Umbilical cord (tissue), 1 donor: ENCODE measurements at regions not wholly inside any gene's neighbourhood (a gene's known extent, or its start where the extent isn't known, plus 50 kb on each side); places are given as distances from the start of the nearest gene placed in this dataset.
"Not testable (repeated sequence)": the region's sequence is repeated elsewhere in the genome, so short reads cannot be mapped to it uniquely, and the experiment has no call there.

Source experiments
- DNase-seq: peaks from one replicate; pipeline ENCODE4 v3.0.0-alpha.2; 2015; ENCODE audit warnings: low spot score

DNA sequence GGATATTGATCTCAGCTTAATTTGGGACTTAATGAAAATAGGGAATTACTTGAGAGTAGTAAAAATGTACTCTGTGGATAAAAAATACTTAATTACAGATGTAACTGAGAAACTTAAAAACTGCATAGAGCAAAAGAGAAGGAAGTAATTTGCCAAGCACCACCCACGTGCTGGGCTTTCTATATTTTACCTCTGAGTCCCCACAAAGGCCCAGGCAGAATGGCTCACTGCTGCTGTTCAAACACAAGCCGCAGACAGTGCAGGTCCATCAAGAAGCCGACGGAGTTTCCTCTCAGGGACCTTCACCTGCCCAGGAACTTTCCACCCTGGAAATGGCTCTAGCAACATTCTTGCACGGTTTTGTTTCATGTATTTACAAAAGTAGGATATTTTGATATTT is 77.2 kb upstream of the TRPM1 start:
- no peak for DNase-seq

DNA sequence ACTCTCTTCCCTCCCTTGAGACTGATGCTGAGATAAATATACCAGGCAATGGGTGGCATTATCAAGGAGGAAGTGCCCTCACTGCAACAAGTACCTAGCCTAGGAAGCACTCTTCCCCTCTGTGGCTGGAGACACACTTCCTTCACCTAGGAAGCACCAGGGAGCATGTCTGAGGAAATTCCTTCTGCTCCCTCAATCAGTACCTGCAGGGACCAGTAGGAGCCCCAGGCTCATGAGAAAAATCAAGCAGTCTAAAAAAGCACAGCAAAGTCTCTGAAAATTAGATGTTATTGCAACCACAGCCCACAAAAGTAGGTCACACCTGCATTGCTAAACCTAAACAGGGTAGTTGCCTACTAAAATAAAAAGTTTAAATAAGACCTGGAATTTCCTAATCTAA is 78.2 kb upstream of the TRPM1 start:
- DNase-seq: no peak

DNA sequence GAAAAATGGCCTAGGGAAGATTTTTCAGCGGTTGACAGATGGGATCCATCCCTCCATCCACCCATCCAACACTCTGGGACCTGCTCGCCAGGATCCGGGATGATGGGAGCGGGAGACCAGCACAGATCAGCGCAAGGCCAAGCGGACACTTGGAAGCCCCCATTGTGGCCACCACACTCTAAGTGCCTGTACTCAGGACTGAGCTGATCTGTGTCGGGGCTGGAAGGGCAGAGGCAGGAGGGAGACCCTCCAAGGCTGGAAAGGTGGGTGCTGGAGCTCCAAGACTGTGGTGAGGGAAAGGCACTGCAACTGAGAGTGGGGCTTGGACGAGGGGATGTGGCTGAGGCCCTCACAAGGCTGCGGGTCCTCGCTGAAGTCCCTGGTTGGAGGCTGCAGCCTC is 91.8 kb upstream of the TRPM1 start:
- no peak for DNase-seq

DNA sequence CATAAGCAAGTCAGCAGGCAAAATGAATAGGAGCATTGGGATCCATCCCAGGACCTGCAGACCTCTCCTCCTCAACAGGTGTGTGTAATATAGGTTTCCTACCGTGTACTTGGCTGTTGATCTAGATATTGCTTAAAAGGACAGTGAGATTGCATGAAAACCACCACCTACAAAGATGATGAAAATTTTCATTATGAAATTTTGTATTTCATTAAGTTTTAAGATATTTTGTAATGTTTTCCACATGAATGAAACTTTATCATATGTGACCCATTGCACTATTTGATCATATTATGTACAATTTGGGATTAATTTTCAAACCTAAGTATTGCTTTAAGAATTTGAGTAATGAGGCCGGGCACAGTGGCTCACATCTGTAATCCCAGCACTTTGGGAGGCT is 94.3 kb upstream of the TRPM1 start:
- DNase-seq: no peak

DNA sequence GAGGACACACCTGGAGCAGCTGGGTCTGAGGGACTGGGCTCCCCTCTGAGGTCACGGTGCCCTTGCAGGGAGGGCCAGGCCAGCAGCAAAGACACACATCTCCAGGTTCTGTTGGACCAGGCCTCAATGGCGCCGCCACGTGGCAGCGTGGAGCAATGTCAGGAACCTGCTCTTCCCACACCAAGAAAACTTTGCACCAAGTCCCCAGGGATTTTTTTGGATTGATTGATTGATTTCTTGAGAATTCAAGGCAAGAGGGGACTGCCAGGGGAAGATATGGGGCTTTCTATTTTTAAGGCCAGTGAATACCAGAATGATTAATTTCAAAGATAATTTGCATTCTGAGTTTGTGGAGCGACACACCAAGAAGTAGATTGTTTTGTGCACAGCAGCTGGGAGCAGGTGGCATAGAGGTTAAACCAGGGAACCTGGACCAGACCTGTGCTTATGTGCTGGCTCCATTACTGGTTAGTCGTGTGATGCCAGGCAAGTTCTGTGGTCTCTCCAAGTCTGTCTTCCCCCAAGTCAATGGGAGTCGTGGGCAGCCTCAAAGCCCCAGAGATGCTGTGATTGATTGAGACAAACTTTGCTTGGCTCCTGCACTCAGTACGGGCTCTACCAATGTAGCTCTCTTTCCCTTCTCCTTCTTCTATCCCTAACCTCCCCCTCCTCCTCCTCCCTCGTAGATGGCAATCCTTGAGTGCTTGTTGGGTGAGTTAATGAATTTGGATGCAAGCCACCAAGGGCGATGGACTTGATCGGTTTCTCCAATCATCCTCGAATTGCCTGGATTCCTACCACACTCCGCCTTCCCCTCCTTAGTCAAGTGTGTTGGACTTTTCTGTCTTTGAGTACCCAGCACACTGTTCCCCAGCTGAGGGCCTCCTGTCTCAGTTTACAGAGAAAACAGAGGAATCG is 96.2 kb upstream of the TRPM1 start:
- no peak for DNase-seq

DNA sequence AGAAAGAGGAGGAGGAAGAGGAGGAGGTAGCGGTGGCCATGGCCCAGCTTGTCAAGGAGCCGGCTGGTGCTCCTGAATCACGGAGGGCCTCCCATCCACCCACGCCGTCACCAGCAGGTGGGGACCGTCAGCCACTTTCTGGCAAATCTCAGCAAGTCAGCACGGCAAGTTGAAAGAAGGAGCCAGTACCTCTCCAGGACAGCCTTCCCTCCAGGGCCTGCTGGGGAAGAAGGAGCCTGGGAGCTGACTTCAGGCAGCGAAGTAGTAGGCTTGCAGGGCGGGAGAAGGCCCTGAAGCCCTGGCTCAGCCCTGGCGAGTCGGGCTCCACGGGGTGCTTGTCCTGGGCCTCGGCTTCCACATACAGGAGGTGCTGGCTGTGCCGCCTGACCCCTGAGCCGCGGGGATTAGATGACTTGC is 99.2 kb upstream of the TRPM1 start:
- DNase-seq: peak; percentile 81

DNA sequence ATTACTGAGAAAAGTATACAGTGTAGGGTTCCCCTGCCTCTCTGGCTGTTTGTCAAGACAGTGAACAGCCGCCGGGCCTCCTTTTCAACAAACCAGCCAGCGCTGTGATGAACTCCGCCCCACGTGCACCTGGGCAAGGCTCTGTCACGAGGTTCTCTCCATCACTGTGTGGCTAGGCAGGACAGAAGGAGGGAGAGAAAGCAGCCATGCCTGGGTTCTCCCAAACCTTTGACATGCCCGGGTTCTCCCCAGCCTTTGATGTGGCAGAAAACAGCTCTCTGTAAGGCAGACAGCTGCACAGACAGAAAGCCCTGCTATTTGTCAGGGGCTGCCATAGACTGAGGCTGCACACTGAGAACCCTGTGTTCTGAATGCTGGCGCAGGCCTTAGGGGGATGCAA is 101.4 kb upstream of the TRPM1 start:
- DNase-seq: peak; percentile 48

DNA sequence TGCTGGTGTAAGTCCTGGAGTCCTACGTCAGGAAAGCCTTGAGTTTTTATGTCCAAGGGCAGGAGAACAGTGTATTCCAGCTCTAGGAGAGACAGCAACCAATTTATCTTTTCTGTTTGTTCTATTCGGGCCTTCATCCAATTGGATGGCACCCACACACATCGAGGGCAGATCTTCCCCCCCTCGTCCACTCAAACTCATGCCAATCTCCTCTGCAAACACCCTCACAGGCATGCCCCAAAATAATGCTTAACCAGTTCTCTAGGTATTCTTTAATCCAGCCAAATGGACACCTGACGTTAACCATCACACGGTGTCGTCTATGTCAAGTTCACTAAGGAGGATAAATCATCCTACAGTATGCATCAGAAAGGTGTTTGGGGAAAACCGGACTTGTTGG is 102.5 kb upstream of the TRPM1 start:
- no peak for DNase-seq

DNA sequence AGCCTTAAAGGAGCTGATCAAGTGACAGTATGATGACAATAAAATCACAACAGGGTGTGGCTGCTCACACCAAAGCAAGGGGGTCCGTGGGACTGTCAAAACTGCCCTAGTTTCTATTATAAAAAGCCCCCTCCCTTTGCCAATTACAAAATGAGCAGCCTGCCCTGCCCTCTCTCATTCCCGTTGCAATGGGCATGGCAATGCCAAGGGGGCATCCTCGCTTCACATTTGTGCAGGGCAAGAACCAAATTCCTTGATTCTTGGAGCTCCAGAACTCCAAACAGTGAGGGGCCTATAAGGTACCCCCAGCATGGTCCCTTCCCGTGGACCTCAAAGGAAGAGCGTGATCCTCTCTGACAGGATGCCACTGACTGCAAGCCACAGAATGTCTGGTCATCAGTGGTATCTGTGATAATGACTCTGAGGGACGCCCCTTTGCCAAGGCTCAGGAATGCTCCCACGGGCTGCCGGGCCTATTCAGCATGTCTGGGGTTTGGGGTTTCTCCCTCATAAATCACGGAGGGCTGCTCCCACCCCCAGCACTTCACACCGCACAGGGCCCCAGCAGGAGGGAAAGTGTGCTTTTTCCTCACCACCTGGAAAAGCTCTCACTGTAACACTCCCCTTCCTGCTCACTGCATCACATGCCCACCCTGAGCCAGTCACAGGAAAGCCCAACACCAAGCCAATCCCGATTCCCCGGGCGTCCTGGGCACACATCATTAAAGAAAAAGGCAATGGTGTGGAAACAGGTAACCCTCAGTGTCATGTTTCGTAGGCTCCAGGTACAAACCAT is 105.1 kb upstream of the TRPM1 start:
- DNase-seq: no peak

DNA sequence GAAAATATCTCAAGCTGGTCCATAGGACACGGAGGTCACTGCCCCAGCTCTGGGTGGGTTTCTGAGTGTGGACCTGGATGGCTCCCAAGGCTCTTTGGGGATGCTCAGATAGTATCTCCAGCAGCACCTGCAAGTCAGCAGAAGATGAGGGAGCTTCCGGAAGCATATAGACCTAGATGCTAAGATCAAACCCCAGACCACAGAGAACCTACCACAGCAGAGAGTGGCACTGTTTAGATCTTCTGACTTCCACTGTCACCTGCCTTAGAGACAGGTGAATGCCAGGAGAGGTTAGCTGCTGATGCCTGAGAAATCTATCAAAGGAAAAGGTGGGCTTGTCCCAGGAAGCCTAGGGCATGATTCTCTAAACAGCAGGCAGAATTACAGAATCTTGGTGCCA is 105.7 kb upstream of the TRPM1 start:
- no peak for DNase-seq

DNA sequence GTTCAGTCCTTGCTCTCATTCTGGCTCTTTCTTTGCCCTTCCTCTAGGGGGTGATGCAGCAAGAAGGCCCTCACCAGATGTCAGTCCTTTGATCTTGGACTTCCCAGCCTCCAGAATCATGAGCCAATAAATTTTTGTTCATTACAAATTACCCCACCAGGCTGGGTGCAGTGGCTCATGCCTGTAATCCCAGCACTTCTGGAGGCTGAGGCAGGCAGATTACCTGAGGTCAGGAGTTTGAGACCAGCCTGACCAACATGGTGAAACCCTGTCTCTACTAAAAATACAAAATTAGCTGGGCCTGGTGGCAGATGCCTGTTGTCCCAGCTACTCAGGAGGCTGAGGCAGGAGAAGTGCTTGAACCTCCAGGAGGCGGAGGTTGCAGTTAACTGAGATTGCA is 106.3 kb upstream of the TRPM1 start:
- DNase-seq: not testable (repeated sequence)

DNA sequence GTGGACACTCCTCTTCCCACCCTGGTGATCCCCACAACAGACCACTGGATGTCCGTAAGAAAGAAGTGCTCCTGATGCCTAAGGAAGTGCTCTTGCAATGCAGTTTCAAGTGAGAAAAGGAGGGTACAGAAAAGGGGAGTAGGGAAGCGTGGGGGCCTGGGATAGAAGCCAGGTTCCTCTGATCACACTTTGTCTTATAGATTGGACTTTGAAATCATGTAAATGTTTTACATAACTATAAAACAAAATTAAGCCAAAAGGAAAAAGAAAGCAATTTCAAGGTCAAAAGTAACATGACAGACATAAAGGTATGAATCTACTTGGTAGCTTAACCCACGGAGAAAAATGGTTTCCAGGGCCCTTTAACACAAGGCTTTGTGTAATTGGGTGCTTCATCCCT is 107.3 kb upstream of the TRPM1 start:
- no peak for DNase-seq

DNA sequence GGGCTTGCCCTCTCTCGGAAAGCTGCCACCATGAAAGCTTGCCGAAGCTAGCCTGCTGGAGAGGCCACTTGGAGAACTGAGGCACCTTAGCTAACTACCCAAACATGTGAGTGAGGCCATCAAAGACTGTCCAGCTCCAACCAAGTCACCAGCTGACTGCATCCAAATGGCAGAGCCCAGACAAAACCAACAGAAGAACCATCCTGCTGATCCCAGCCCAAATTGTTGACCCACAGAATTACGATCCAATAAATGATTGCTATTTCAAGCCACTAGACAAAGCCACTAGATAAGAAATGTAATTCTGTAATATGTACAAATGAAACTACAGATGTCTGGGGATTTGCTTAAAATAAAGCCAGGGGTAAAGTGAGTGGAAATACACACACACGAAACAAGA is 109.8 kb upstream of the TRPM1 start:
- no peak for DNase-seq

DNA sequence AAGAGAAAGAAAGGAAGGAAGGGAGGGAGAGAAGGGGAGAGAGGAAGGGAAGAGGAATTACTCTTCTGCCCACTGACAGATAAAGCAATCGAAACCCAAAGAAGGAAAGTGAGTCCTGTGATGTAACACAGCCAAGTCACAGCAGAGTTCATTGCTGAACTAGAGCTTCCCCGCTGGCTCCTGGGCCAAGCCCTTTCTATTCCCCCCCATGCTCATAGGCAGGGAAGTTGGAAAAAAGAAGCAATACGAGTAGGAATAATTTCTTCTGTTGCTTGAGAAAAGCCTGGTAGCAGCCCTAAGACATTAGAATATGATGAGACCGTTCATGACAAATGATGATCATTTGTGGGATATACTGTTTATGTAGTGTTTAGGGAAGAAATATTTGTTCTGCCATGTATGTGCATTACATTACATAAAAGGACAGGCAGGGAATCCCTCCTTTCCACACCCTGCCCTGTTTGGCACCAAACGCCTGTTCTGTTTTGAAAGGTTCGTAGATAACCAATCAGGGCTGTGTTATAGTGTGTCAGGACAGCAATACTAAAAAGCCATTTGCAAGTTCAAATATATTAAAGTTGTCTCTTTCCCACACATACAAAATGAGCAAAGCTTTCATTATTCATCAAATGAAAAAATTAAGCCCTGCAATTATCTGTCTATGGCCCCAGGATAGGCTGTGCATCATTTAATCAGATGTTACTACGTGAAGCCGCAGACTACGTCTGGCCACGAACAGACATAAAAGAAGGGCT is 111.0 kb upstream of the TRPM1 start:
- DNase-seq: peak; percentile 82

DNA sequence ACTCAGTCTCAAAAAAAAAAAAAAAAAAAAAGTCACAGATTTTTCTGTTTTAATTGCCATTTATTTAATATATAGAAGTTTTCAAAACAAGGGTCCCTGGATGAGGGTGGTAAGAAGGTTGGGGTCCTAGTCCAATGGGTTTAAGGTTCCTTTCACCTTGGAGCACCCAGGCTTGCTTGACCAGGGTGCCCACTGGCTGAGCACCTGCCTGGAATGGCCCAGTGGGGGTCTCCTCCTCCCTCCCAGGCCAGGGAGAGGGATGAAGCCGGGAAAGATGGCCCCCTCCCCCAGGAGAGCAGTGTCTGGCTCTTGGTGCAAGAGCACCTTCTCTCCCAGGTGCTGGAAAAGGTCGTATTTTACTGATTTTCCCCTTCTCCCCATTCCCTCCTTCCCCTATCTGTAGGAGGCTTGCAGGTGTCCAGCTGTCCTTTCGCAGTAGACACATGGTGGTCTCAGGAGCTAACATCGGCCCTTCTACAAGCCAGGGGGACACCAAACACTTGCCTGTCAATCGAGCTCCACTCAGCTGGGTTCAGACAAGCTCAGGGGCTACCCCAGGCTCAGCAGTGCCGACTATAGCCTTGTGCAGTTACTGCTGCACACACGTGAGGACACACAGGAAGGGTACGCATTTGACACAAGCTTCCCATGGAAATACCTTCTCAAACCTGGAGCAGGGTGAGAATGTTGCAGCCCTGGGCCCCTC is 112.3 kb upstream of the KLF13 start:
- no peak for DNase-seq

DNA sequence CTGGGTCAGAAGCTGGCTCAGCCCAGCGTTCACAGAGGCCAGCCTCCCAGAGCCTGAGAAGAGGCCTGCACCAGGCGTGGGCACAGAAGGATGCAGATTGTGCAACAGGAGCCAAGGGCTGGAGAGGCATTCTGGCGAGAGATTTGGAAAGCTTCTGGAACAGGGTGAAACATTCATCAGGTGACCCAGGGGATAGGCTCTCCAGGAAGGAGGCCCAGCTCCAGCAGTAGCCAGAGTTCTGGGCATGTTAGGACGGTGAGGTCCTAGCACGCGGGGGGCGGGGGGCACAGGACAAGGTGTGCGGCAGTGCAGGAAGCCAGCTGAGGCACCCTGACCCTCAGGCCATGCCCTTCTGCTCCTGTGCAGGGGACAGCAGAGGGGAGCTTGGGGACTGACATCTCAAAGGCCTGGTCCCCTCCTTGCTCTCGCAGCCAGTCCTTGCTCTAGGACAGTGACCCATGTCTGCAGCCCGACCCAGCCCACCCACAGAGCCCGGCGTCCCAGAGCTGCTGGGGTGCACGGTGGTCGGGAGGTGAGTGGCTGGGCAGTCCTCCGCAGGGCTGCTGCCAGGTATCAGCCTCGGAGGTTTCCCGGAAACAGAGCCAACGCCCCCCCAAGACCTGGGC is 111.7 kb upstream of the KLF13 start:
- peak; percentile 53 for DNase-seq

DNA sequence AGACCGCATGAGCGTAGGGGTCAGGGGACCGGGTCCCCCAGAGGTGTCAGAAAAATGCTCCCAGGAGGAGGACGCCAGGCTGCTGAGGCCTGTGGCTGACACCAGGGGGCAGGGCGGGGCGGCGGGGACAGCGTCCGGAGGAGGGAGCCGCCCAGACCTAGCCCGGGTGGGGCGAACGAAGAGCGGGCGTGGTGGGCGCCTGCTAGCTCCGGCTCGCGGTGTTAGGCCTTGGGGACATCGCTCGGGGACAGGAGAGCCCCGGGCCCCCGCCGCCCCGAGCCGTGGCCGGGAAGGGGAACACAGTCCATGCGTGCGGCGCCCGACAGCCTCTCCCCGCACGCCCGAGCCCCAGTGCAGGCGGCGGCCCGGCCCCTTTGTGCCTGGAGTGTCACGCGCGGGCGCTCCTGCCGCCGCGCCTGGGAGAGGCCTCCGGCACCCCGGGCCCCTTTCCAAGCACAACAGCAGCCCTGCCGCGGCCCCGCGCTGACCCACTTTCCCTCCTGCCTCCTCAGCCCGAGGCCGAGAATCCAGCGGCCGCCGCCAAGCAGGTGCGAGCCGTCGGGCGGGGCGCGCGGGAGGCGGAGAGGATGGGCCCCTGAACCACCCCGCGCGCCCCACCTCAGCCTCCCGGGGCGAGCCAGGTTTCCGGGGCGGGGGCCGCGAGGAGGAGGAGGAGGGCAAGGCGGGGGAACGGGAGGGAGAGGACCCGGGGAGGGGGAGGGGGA is 111.0 kb upstream of the KLF13 start:
- peak; percentile 73 for DNase-seq

DNA sequence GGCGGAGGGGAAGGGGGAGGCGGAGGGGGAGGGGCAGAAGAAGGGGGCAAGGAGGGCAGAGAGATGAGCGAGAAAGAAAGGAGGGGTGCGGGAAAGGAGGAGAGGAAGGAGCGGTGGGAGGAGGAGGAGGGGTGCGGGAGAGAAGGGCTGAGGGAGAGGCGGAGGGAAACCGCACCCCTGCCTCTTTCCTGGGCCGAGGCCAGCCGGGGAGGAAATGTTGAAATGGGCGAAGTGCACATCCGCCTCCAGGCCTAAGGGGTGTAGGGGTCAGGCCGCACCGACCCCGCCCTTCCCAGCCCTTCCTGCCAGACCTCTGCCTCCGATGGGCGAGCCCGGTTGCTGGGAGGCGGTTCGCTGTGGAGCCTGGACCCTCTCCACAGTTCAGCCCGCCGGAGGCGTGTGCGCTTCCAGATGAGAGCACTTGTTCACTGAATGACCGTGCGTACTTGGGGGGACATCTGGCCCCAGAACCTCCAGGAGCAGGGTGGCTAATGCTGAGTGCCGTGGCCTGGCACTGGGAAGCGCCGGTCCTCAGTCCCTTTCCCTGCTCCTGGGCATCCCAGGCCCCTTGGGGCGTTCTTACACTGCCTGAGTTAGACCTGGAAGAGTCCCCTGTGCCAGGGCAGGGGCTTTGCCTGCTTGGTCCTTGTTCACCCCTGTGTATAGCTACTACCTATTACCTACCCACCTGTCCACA is 110.3 kb upstream of the KLF13 start:
- peak; percentile 81 for DNase-seq

DNA sequence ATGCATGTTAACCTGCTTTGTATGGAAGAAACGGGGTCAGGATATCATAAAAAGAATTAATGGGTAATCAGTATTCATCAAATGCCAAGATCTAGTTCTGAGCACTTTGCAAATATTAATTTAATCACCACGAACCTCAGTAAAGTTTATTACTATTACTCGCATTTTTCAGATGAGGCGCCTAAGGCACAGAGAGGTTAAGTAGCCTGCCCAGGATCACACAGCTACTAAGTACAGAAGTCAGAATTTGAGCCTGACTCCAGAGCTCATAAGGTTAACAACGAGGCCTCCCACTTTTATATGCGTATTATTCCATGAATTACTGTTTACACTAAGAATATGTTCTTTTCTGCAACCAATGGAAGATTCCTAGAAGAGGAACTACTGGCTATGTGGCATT is 109.6 kb upstream of the KLF13 start:
- DNase-seq: no peak
